Urinary bladder (tissue), 3 donors: ENCODE measurements at regions not wholly inside any gene's neighbourhood (a gene's known extent, or its start where the extent isn't known, plus 50 kb on each side); places are given as distances from the start of the nearest gene placed in this dataset.

ENCODE experiments used
- DNase-seq: peaks from one replicate; pipeline ENCODE4 v3.0.0-alpha.2; 2015; ENCODE audit errors: extremely low spot score
- H3K27ac ChIP-seq: one replicate; pipeline ENCODE4 v1.5.1; 2013; ENCODE audit warnings: low read depth, mild to moderate bottlenecking, moderate library complexity
- H3K36me3 ChIP-seq: one replicate; pipeline ENCODE4 v1.6.1; 2013; ENCODE audit warnings: mild to moderate bottlenecking, moderate library complexity; ENCODE audit not compliant: insufficient read depth
- H3K4me1 ChIP-seq: one replicate; pipeline ENCODE4 v1.6.1; 2013; ENCODE audit warnings: mild to moderate bottlenecking, moderate library complexity; ENCODE audit not compliant: insufficient read depth
- H3K4me3 ChIP-seq: one replicate; pipeline ENCODE4 v1.5.1; 2013; ENCODE audit warnings: low read depth, low read length
- WGBS: extraction: QIAGEN DNeasy Blood & Tissue Kit; methylation state at CpG from one replicate; pipeline ENCODE4 v1.1.7; 2013; 5-methylcytosine and 5-hydroxymethylcytosine counted together
- donor health status: healthy with polysubstance abuse.
- donor health status: healthy.

DNA sequence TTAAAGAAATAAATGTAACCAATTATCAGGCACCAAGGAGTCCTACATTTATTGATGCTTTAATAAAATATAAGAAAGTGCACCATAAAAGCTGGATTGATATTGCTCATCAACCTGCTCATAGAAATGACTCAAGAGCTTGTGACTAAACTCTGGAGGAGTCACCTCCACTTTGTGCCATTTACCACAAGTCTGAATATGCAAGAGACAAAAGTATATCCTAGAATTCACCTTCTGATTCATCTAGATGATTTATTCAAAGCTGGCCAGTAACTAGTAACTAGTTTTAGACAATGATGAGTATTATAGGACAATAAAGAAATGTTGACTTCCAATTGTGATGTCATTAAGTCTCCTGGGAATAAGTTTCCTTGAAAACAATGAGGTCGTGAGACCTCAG lies 146.0 kb upstream of the SOX11 start:
- WGBS = 84% methylated on average over 1 of the region's 1 CpG
- Histone ChIP-seq H3K27ac (no peak overlapping the region), H3K36me3 (no peaks in the 10 kb centered on the region), H3K4me3 (no peak overlapping the region), H3K4me1 (no peaks in the 10 kb centered on the region)
- DNase-seq = no peak

DNA sequence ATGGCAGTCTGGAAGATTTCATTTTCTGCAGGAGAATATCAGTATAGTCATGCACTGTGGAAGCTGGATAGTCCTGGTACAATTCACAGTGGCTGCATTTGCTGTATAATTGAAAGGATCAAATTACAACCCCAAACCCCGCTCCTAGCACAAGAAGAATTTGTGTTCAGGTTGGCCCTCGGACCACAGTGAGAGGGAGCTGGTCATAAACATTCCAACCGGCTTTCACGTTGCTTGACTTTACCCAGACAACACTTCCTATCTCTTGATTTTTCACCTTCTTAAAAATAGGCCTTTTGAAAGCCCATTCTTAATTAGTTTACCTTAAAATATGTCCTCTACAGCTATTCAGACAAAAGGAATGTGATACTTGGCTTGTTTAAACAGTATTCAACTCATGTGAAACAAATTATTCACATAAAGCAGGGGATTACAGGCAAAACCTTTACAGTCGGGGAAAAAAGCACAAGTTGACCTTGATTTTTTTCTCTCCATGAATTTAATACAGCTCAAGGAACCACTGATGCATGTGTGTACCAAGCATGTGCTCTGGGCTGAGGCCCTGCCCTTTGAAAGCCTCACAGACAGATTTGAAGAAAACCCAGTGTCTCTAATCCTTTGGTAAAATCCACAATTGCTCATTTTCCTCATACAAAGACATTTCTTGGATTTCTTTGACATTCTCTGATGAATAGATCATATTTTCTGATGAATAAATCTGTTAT lies 143.0 kb upstream of the SOX11 start:
- no peak for DNase-seq
- H3K4me3 ChIP-seq = no peak overlapping the region
- no peaks in the 10 kb centered on the region for H3K4me1 ChIP-seq
- 45% methylated on average over 5 of the region's 5 CpGs for WGBS
- H3K27ac ChIP-seq = no peak overlapping the region
- H3K36me3 ChIP-seq = no peaks in the 10 kb centered on the region

GRCh38 chr2:5549771-5550170 lies 142.4 kb upstream of the SOX11 start:
- H3K36me3 ChIP-seq = no peaks in the 10 kb centered on the region
- H3K27ac ChIP-seq = no peak overlapping the region
- no peak for DNase-seq
- H3K4me1 ChIP-seq = no peaks in the 10 kb centered on the region
- WGBS = 24% methylated on average over 2 of the region's 2 CpGs
- H3K4me3 ChIP-seq = no peak overlapping the region

DNA sequence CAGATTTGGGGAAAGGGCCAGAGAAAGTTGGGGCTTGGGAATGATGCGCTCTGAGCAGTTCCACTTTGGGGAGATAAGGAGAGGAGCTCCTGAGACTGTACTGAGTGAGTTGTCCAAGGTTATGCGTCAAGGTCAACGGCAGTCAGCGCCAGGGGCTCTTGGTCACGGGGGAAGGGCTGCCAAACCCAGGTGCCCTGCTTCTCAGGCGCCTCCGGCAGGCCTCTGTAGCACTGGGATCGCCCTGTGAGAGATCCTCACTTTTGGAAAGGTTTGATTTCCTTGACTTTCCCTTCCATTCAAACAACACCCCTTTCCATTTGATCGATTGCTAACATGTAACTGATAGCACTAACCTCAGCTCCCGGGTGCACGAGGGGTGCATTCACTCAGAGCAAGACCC lies 136.5 kb upstream of the SOX11 start:
- no peaks in the 10 kb centered on the region for H3K36me3 ChIP-seq
- no peaks in the 10 kb centered on the region for H3K4me1 ChIP-seq
- H3K4me3 ChIP-seq = no peak overlapping the region
- DNase-seq = no peak
- no peak overlapping the region for H3K27ac ChIP-seq
- 85% methylated on average over 11 of the region's 11 CpGs for WGBS

DNA sequence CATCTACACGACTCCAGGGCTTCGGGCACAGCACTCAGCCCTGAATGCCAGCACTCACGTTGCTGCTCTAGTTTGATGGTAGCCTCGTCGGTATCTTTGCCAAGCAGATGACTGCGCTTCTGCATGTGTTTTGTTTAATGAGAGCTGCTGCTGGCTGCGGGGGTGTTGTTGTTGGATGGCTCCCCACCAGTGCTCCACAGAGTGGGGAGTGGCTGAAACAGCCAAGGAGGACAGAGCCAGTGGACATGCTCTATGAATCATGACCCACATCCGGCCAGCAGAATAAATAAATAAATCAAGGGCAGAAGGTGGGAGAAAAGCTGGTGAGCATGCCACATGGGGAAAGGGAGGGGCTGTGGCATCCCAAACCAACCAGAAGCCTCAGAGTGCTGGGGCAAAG lies 131.2 kb upstream of the SOX11 start:
- H3K4me1 ChIP-seq = peaks cover 2% of the 10 kb centered on the region
- WGBS = 45% methylated on average over 8 of the region's 8 CpGs
- no peak overlapping the region for H3K27ac ChIP-seq
- H3K4me3 ChIP-seq = no peak overlapping the region
- no peaks in the 10 kb centered on the region for H3K36me3 ChIP-seq
- DNase-seq = no peak

DNA sequence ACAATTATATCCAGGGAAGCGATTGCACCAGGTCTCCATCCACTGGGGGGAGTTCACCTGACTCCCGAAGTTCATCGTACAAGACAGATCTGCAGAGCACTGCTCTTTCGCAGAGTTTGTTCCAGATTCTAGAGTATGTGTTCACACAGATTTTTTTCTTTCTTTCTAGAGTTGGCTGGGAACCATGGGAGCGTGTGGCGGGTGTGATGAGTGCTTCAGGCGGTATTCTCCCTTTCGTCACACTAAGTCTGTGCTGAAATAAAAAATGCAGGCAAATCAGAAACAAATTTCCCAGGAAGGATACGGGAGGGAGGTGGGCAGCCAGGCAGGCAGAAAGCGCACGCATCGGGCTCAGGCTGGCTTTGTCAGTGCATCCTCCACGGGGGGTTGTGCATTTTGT lies 129.8 kb upstream of the SOX11 start:
- no peak overlapping the region for H3K4me3 ChIP-seq
- DNase-seq = no peak
- H3K4me1 ChIP-seq = peaks cover 2% of the 10 kb centered on the region
- WGBS = 58% methylated on average over 13 of the region's 13 CpGs
- no peak overlapping the region for H3K27ac ChIP-seq
- H3K36me3 ChIP-seq = no peaks in the 10 kb centered on the region

DNA sequence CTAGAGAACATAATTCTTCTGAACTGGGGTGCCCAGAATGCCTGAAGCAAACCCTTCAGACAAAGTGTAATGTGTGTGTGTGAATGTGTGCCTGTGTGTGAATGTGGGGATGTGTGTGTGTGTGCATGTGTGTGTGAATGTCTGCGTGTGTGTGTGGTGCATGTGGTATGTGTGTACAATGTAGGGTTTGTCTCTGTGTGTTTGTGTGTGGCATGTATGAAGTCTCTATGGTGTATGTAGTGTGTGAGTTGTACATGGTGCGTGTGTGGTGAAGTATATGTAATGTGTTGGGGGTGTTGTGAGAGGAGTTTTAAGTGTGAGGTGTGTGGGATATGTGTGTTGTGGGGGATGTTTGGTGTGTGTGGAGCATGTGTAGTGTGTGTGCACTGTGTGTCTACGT lies 129.3 kb upstream of the SOX11 start:
- DNase-seq = no peak
- WGBS = 91% methylated on average over 3 of the region's 3 CpGs
- Histone ChIP-seq H3K4me3 (no peak overlapping the region), H3K27ac (no peak overlapping the region), H3K4me1 (peaks cover 2% of the 10 kb centered on the region), H3K36me3 (no peaks in the 10 kb centered on the region)

- H3K4me1 ChIP-seq = peaks cover 2% of the 10 kb centered on the region
- WGBS = 85% methylated on average over 12 of the region's 12 CpGs
- DNase-seq = no peak
- no peaks in the 10 kb centered on the region for H3K36me3 ChIP-seq
- no peak overlapping the region for H3K27ac ChIP-seq
- no peak overlapping the region for H3K4me3 ChIP-seq
Observed at GRCh38 chr2:5563411-5563810, 128.8 kb upstream of the SOX11 start.

DNA sequence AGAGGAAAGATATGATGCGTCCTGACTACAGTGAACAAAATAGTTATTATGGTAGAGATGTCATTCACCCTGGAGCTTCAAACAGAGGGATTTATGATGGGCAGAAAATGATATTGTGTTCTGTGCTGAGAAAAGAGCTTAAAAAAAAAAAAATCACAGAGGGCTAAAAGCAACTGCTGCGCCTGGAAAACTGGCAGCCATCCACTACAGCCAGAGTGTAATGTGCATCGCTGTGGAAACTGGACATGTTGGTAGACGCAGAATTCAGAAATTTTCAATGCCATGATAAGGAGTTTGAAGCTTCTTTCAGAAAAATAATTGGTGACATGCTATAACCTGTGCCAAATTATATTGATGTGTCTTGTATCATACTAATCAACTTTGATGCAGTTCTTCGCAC lies 122.9 kb upstream of the SOX11 start:
- Histone ChIP-seq H3K27ac (no peak overlapping the region), H3K36me3 (no peaks in the 10 kb centered on the region), H3K4me1 (no peaks in the 10 kb centered on the region), H3K4me3 (no peak overlapping the region)
- no peak for DNase-seq
- 88% methylated on average over 5 of the region's 5 CpGs for whole genome bisulfite sequencing

- 70% methylated on average over 3 of the region's 3 CpGs for WGBS
- Histone ChIP-seq H3K4me1 (no peaks in the 10 kb centered on the region), H3K4me3 (no peak overlapping the region), H3K27ac (no peak overlapping the region), H3K36me3 (no peaks in the 10 kb centered on the region)
- DNase-seq = no peak
Observed at GRCh38 chr2:5576015-5576414, 116.2 kb upstream of the SOX11 start.

DNA sequence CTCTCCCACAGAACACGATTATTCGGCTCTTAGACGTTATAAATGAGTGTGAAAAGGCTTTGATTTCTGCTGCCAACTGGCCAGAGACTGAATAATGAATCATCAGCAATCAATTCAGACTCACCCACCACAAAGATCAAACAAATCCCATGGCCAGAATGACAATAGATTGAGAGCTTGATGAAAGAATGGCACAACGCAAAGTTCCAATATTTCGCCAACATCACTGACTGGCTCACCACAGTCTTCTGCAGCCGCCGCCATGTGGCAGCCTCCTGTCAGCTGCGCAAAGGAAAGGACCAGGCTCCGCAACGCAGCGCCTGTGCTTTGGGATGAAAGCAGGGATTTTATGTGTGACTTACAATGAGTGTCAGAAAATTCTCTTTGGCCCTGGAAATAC lies 104.4 kb upstream of the SOX11 start:
- no peak for DNase-seq
- H3K36me3 ChIP-seq = no peaks in the 10 kb centered on the region
- H3K4me3 ChIP-seq = no peak overlapping the region
- 92% methylated on average over 11 of the region's 11 CpGs for whole genome bisulfite sequencing
- H3K4me1 ChIP-seq = no peaks in the 10 kb centered on the region
- H3K27ac ChIP-seq = no peak overlapping the region

GRCh38 chr2:5588601-5589000 lies 103.6 kb upstream of the SOX11 start:
- Histone ChIP-seq H3K4me3 (no peak overlapping the region), H3K27ac (no peak overlapping the region), H3K36me3 (no peaks in the 10 kb centered on the region), H3K4me1 (no peaks in the 10 kb centered on the region)
- WGBS = 84% methylated on average over 1 of the region's 1 CpG
- DNase-seq = no peak

DNA sequence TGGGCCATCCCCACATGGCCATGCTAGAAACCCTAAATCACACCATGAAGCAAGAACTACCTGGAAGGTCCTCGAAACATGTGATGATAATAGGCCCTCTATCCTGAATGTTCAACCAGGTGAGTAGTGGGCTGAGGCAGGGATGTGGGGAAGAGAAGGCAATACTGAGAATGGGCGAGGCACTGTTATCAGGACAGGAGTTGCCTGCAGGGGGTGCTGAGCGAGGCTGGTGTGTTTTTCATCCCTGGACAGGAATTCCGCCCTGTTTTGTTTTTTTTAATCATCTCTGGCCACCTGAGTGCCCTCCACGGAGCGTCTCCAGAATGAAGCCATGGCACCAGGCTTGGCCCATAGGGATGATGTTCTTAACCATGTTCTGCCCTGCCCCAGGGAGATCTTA lies 103.0 kb upstream of the SOX11 start:
- Histone ChIP-seq H3K36me3 (no peaks in the 10 kb centered on the region), H3K4me3 (no peak overlapping the region), H3K27ac (no peak overlapping the region), H3K4me1 (no peaks in the 10 kb centered on the region)
- WGBS = 90% methylated on average over 6 of the region's 6 CpGs
- no peak for DNase-seq

GRCh38 chr2:5590886-5591285 lies 101.3 kb upstream of the SOX11 start:
- H3K27ac ChIP-seq = no peak overlapping the region
- no peak for DNase-seq
- WGBS = 48% methylated on average over 6 of the region's 6 CpGs
- H3K4me3 ChIP-seq = no peak overlapping the region
- no peaks in the 10 kb centered on the region for H3K4me1 ChIP-seq
- H3K36me3 ChIP-seq = no peaks in the 10 kb centered on the region

- 77% methylated on average over 3 of the region's 3 CpGs for WGBS
- H3K4me3 ChIP-seq = no peak overlapping the region
- no peaks in the 10 kb centered on the region for H3K36me3 ChIP-seq
- no peak overlapping the region for H3K27ac ChIP-seq
- no peak for DNase-seq
- no peaks in the 10 kb centered on the region for H3K4me1 ChIP-seq
Observed at GRCh38 chr2:5592916-5593315, 99.3 kb upstream of the SOX11 start.
